ENCODE measurements at regions not wholly inside any gene's neighbourhood (a gene's known extent, or its start where the extent isn't known, plus 50 kb on each side); places are given as distances from the start of the nearest gene placed in this dataset.

- H3K36me3 ChIP-seq (ENCODE audit: insufficient read depth, low read length, poor library complexity, severe bottlenecking) = no peaks in the 10 kb centered on the region
- intact Hi-C loops (cut with micrococcal nuclease; ENCODE audit: unreplicated experiment) = no loop called here
- ChIA-PET POLR2A (ENCODE audit: low non-redundant PET) (no interaction called here), CTCF (no interaction called here)
- H3K27ac ChIP-seq (ENCODE audit: low read depth, low read length, poor library complexity, severe bottlenecking) = no peak overlapping the region
- H3K4me3 ChIP-seq (ENCODE audit: low read depth, low read length, poor library complexity, severe bottlenecking) = no peak overlapping the region
- H3K27me3 ChIP-seq (replicated peaks; ENCODE audit: insufficient read depth, low read depth, low read length, poor library complexity) = no peaks in the 10 kb centered on the region
- BruUV-seq (replicated peaks) = no TSS peak
- H3K9me3 ChIP-seq (ENCODE audit: low read depth, low read length, poor library complexity, severe bottlenecking) = no peaks in the 10 kb centered on the region
- H3K4me1 ChIP-seq (ENCODE audit: insufficient read depth, low read length, poor library complexity, severe bottlenecking) = no peaks in the 10 kb centered on the region
- TF ChIP-seq EZH2 (IDR thresholded peaks at IDR 0.05; ENCODE audit: borderline replicate concordance, low read depth, low read length, poor library complexity, severe bottlenecking) (no peak), CTCF (conservative IDR thresholded peaks at IDR 0.05; ENCODE audit: low read depth, low read length) (no peak)
- DNase-seq (ENCODE audit: low spot score) = no peak
These were observed 333.6 kb downstream of the C16orf95 start for GRCh38 chr16:86983621-86984020.

GRCh38 chr16:86984343-86984742 lies 332.8 kb downstream of the C16orf95 start:
- no peaks in the 10 kb centered on the region for H3K36me3 ChIP-seq (ENCODE audit: insufficient read depth, low read length, poor library complexity, severe bottlenecking)
- CTCF ChIA-PET = no interaction called here

GRCh38 chr16:86984991-86985647 lies 332.1 kb downstream of the C16orf95 start:
- ChIA-PET CTCF (no interaction called here), POLR2A (ENCODE audit: low non-redundant PET) (no interaction called here)
- no peak overlapping the region for H3K27ac ChIP-seq (ENCODE audit: low read depth, low read length, poor library complexity, severe bottlenecking)
- no peak for DNase-seq (ENCODE audit: low spot score)
- TF ChIP-seq CTCF (conservative IDR thresholded peaks at IDR 0.05; ENCODE audit: low read depth, low read length) = no peak
- TF ChIP-seq EZH2 (IDR thresholded peaks at IDR 0.05; ENCODE audit: borderline replicate concordance, low read depth, low read length, poor library complexity, severe bottlenecking) = no peak
- no peaks in the 10 kb centered on the region for H3K9me3 ChIP-seq (ENCODE audit: low read depth, low read length, poor library complexity, severe bottlenecking)
- no peak overlapping the region for H3K4me3 ChIP-seq (ENCODE audit: low read depth, low read length, poor library complexity, severe bottlenecking)
- H3K36me3 ChIP-seq (ENCODE audit: insufficient read depth, low read length, poor library complexity, severe bottlenecking) = no peaks in the 10 kb centered on the region
- H3K4me1 ChIP-seq (ENCODE audit: insufficient read depth, low read length, poor library complexity, severe bottlenecking) = no peaks in the 10 kb centered on the region
- peaks cover 8% of the 10 kb centered on the region for H3K27me3 ChIP-seq (replicated peaks; ENCODE audit: insufficient read depth, low read depth, low read length, poor library complexity)
- intact Hi-C loops (cut with micrococcal nuclease; ENCODE audit: unreplicated experiment) = no loop called here
- BruUV-seq (replicated peaks) = no TSS peak

More at GRCh38 chr16:86984343-86984742, 332.8 kb downstream of the C16orf95 start:
- no TSS peak for BruUV-seq (replicated peaks)
- H3K27me3 ChIP-seq (replicated peaks; ENCODE audit: insufficient read depth, low read depth, low read length, poor library complexity) = no peaks in the 10 kb centered on the region
- H3K4me1 ChIP-seq (ENCODE audit: insufficient read depth, low read length, poor library complexity, severe bottlenecking) = no peaks in the 10 kb centered on the region
- no peak for TF ChIP-seq EZH2 (IDR thresholded peaks at IDR 0.05; ENCODE audit: borderline replicate concordance, low read depth, low read length, poor library complexity, severe bottlenecking)
- TF ChIP-seq CTCF (conservative IDR thresholded peaks at IDR 0.05; ENCODE audit: low read depth, low read length) = no peak
- intact Hi-C loops (cut with micrococcal nuclease; ENCODE audit: unreplicated experiment) = no loop called here
- H3K9me3 ChIP-seq (ENCODE audit: low read depth, low read length, poor library complexity, severe bottlenecking) = no peaks in the 10 kb centered on the region
- H3K27ac ChIP-seq (ENCODE audit: low read depth, low read length, poor library complexity, severe bottlenecking) = no peak overlapping the region
- no peak for DNase-seq (ENCODE audit: low spot score)
- POLR2A ChIA-PET (ENCODE audit: low non-redundant PET) = no interaction called here
- no peak overlapping the region for H3K4me3 ChIP-seq (ENCODE audit: low read depth, low read length, poor library complexity, severe bottlenecking)
